ENCODE measurements at regions not wholly inside any gene's neighbourhood (a gene's known extent, or its start where the extent isn't known, plus 50 kb on each side); places are given as distances from the start of the nearest gene placed in this dataset.

DNA sequence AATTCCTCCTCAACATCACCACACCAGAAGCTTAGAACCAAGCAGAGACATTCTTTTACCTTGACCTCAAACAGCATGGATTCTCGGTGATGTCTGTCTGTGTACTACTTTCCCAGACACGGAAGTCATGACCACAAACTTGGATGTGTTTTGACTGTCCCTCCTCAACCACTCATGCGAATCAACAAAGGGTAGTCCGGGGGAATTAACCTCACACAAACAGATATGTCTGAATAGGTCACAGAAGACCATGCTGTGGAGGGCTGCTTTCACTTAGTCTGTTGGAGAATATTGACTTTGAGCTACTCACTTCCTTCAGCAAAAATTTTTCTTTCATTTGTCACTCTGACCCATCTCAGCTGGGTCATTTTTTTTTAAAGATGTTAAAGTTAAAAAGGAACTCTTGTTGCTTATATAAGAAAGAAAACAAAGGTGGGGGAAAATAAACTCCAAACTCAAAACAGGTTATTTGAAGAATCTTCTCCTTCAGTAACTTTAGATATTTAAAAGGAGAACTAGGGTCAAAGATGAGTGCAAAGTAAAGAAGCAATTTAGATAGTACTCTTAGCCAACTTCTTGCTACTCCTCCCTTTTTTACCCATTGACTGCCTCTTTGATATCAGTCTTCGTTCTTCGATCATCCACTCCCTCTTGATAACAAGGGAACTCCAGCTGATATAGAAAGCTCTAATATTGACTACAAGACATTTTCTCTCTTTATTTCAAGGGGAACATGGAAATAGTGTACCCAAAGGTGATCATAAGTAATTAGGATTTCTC is 343.4 kb upstream of the CDH6 start:
- TF ChIP-seq GATA3 (IDR thresholded peaks at IDR 0.05; ENCODE audit: low read depth, low read length) = no peak
- TF ChIP-seq GATA2 (IDR thresholded peaks at IDR 0.05; ENCODE audit: low read depth, low read length) = no peak

DNA sequence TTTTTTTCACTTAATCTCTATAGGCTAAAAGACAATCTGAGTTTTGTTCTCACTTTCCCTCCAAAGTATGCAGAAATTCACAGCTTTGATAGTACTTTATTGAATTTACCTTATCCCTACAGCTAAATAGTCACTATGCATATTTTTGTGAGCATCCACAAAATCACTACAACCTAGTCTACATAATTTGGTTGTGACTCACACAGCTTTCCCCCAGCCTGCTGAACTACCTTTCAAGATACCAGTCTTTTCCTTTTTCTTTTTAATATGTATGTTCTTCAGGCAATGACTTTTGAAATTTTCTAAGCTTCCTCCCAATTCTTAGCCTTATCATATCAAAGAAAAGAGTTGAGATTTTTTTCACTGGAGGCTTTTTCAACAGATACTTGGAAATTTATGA is 347.3 kb upstream of the CDH6 start:
- TF ChIP-seq GATA2 (IDR thresholded peaks at IDR 0.05; ENCODE audit: low read depth, low read length) = no peak
- TF ChIP-seq GATA3 (IDR thresholded peaks at IDR 0.05; ENCODE audit: low read depth, low read length) = no peak

DNA sequence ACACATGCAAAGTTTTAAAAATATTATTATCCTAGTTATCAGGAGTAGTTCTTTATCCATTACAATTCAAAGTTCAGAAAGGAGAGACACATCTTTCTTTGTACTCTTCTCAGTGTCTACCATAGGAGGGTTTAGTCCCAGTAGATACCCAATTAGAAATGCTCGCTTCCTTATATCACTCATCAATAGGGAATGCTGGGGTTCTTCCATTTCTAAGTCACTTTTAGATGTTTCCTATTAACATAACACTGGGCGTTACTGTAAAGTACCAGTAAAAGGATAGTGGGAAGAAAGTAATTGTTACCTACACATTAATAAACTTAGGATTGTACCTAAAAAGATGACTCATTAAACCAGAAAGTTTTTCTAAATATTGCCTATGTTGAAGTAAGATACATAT is 348.3 kb upstream of the CDH6 start:
- TF ChIP-seq GATA2 (IDR thresholded peaks at IDR 0.05; ENCODE audit: low read depth, low read length) = no peak
- TF ChIP-seq GATA3 (IDR thresholded peaks at IDR 0.05; ENCODE audit: low read depth, low read length) = no peak

DNA sequence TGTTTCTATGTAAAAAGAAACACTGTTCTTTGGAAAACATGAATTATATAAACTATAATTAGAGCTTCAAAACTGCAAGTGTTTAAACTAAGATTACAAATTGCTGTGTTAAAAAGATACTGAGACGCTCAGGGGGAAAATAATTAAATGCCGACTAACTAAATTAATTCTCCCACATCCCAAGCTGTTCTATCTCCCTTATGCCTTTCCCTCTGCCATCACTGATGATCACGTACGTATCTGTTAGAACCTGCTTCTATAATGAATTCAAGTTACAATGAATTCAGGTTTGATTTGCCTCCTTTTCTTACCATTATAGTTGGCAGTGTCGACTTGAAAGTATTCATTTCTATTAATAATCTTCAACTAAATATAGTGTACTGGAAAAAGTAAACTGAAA is 349.9 kb upstream of the CDH6 start:
- no peak for TF ChIP-seq GATA3 (IDR thresholded peaks at IDR 0.05; ENCODE audit: low read depth, low read length)
- TF ChIP-seq GATA2 (IDR thresholded peaks at IDR 0.05; ENCODE audit: low read depth, low read length) = no peak

DNA sequence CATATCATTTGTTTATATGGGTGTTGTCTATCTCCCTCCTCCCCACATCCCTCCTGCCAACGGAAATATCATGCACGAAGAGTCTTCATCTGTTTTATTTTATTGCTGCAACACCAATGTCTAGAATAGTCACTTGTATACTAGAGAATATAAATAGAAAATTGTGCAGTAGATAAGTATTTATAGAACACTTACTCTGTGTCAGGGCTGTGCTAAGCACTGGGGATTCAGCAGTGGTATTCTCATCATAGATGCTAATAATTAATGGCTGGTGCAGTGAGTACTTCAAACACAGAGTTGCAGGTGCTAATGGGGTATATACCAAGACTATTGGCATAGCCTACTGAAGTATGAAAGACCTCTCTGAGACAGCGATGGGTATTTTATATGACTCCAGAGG is 353.5 kb upstream of the CDH6 start:
- TF ChIP-seq GATA2 (IDR thresholded peaks at IDR 0.05; ENCODE audit: low read depth, low read length) (no peak), GATA3 (IDR thresholded peaks at IDR 0.05; ENCODE audit: low read depth, low read length) (no peak)

DNA sequence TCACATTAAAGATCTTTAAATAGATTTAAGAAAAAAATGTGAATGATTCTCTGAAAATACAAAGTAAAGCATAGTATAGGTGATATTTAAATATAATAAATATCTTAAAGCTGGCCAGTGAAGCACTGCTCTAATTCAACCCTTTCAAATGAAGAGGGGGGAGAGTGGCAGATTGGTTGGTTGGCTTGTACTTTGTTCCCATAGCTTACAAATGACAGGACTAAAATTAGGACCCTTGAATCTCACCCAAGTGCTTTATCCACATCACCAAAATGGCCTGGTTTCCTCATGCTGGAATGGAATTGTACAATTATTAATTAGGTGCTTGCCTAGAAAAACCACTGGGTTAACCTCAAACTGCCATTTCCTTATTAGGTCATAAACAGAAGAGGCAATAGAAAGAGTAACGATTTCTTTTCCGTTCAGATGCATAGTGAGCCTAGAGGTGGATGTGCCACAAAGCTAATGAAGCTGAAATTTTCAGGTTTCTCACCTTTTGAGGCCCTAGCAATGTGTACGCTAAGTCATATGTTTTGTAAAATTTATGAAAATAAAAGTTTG is 354.5 kb upstream of the CDH6 start:
- no peak for TF ChIP-seq GATA2 (IDR thresholded peaks at IDR 0.05; ENCODE audit: low read depth, low read length)
- no peak for TF ChIP-seq GATA3 (IDR thresholded peaks at IDR 0.05; ENCODE audit: low read depth, low read length)

DNA sequence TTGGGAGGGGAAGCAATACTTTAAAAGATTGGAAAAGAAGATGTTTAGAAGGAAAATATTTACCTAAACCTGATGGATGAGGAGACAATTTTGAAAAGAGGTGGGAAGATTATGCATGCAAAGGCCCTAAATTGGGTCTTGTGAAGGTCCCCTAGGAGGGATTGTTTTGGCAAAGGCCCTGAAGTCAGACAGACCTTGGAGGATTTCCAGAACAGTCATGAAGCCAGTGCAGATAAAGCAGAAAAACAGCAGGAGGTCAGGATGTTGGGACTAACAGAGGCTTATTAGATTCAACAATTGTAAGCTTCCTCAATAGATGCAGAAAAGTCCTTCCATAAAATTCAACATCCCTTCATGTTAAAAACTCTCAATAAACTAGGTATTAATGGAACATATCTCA is 361.0 kb upstream of the CDH6 start:
- TF ChIP-seq GATA3 (IDR thresholded peaks at IDR 0.05; ENCODE audit: low read depth, low read length) = no peak

DNA sequence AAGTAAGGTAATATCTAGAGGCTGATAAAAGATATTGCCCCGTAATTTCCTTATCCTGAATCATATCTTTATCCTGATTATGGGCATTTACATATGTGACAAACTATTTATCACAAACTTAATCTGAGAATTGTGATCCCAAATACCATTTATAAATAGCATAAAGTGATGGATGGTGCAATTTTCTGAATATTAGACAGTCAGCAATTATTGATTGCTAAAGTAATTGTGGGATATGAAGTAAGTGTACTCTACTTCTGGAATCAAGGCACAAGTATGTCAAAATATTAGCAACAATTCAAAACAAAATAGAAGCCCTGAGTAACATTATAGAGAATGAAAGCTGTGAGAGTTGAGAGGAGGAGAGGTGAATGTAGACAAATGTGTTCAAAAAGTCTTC is 361.9 kb upstream of the CDH6 start:
- no peak for TF ChIP-seq GATA2 (IDR thresholded peaks at IDR 0.05; ENCODE audit: low read depth, low read length)
- no peak for TF ChIP-seq GATA3 (IDR thresholded peaks at IDR 0.05; ENCODE audit: low read depth, low read length)

DNA sequence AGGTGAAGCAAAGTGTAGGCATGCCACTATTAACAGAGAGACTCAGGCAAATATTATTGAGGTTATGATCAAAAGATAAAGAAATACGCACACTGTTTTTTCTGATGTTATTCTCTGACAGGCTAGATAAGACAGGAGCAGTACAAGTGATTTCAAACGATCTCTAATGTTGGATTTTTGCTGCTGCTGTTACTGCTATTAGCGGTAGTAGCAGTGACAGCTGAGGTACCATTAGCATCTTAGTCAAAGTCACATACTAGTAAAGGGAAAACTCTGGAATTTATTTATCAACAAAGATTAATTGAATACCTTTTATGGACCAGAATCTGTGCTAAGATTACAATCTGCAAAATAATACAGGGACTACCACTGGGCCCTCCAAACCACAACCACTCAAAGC is 362.4 kb upstream of the CDH6 start:
- TF ChIP-seq GATA3 (IDR thresholded peaks at IDR 0.05; ENCODE audit: low read depth, low read length) (no peak), GATA2 (IDR thresholded peaks at IDR 0.05; ENCODE audit: low read depth, low read length) (no peak)

DNA sequence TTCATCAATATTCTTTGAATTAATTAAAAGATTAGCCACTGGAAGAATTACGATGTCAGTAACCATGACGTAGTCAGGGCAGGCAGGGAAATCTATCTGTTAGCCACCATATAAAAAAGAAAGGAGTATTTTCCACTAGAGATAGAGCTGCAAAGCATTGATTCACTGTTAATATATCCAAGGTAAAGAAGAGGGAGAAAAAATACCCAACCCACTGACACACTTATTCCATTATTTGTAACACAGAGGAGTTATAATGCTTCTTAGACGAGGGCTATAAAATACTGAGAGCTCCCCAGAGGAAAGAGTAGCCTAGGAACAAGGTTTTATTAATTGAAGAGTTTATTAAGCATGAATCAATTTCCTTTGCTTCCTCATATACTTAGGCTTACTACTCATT is 382.2 kb upstream of the CDH6 start:
- TF ChIP-seq GATA2 (IDR thresholded peaks at IDR 0.05; ENCODE audit: low read depth, low read length) (no peak), GATA3 (IDR thresholded peaks at IDR 0.05; ENCODE audit: low read depth, low read length) (no peak)

DNA sequence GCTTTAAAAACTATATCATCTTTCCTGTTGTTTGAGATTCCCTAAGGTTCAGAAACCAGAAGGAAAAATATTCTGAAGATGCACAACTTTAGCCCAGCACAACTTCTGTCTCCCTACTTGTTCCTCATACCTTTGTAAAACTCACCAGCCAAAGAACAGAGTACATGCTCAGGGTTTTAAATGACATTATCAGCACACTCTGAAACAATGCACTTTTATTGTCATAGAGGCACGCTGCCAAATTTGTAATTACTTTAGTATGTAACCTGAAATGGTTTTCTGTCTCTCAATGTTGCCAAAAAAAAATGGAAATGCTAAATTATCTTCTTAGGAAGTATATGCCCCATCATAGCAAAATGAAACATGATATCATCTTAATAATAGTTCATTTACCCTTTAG is 383.6 kb upstream of the CDH6 start:
- TF ChIP-seq GATA3 (IDR thresholded peaks at IDR 0.05; ENCODE audit: low read depth, low read length) (no peak), GATA2 (IDR thresholded peaks at IDR 0.05; ENCODE audit: low read depth, low read length) (no peak)

DNA sequence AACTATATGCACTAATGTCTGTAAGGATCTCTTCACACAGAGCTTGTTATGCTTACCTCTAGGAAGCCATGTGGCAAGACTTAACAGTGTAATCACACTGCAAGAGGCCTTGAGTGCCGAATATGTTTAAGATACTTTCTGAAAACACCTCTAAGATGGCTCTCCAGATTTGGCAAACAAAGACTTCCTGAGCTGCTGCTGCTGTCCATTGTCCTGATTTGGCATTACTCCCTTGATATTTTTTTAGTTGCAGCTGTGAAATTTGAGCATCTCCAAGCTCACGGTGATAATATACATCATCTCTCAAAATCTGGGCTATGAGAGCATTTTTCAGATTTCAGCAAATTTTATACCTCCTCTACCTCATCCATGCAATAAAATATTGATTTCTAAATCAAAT is 384.5 kb upstream of the CDH6 start:
- TF ChIP-seq GATA3 (IDR thresholded peaks at IDR 0.05; ENCODE audit: low read depth, low read length) = no peak
- TF ChIP-seq GATA2 (IDR thresholded peaks at IDR 0.05; ENCODE audit: low read depth, low read length) = no peak

DNA sequence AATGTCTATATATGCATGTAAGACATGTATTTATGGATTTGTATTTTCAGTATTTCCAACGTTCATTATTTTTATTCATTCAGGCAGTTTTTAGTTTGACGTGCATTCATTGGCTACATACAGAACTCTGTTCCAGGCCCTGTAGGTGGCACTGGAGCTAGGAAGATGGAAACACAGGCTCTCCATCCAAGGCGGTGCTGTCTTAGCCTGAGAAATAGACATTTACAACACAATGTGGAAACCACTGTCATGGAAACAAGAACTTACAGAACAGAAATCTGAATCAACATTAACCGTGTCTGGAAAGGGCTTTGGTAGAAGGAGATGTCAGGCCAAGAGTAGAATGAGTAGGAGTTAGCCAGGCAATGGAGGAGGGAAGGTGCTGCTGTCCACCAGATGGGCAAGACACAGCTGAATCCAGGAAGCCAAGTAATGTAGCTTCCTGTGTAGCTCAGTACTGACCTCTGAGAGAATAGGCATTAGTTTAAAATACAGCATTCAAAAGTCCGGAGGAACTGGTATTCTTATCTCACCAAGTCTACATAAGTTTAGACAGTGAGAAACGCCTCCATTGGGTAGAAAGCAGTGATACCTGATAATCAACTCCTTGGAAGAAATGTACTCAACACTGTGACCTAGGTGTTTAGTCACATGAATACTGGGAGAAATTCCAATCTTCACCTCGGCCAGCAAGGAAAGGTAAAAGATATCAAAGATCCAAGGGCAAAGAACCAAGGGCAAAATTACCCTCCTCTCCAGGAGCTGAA is 388.6 kb upstream of the CDH6 start:
- TF ChIP-seq GATA3 (IDR thresholded peaks at IDR 0.05; ENCODE audit: low read depth, low read length) (no peak), GATA2 (IDR thresholded peaks at IDR 0.05; ENCODE audit: low read depth, low read length) (no peak)

DNA sequence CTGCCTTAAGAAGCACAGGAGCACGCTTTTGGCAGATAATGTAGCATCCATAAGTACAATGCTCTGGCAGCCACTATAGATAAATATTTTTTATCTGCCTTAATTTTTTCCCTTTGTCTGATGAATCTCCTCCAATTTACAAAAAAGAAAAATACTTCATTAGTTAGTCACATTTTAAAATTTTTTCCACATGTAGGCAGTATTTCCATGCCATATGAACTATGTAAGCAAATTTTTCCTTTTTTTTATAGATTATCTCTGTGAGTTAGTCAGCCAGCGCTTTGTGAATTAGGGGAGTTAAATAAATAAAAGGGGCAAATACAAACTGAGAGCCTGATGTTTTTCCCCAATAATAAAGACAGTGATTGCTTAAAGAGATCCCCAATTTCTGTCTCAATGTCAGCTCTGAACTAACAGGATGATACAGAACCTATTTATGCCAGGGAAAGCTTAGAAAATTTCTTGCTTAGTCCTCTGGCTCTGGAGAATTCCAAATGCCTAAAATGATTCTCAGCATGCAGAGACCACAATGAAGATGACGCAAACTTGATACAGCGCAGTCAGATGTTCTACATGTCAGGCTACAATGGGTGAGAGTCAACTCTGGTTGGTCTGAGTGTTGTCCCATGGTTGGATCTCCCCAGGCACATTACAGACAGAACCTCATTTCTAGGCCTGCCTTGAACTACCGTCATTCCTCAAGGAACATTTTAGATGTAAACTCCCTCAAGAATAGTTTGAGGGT is 390.4 kb upstream of the CDH6 start:
- TF ChIP-seq GATA3 (IDR thresholded peaks at IDR 0.05; ENCODE audit: low read depth, low read length) = no peak
- TF ChIP-seq GATA2 (IDR thresholded peaks at IDR 0.05; ENCODE audit: low read depth, low read length) = no peak
